HEK293 (cell line): ENCODE measurements at regions not wholly inside any gene's neighbourhood (a gene's known extent, or its start where the extent isn't known, plus 50 kb on each side); places are given as distances from the start of the nearest gene placed in this dataset.

ENCODE experiments used
- OVOL3 ChIP-seq: fragments of 450-650 bp; formaldehyde crosslinking; IDR thresholded peaks from 2 replicates; pipeline ENCODE4 v1.5.1; 2016; ENCODE audit warnings: missing biosample characterization, missing genetic modification characterization
- ZNF214 ChIP-seq: fragments of 450-650 bp; formaldehyde crosslinking; IDR thresholded peaks from 2 replicates; pipeline ENCODE4 v1.5.1; 2017; ENCODE audit warnings: missing biosample characterization, mild to moderate bottlenecking, missing genetic modification characterization, borderline replicate concordance
- TF ChIP-seq, protein P1 (sequence below): fragments of 450-650 bp; formaldehyde crosslinking; IDR thresholded peaks from 2 replicates; pipeline ENCODE4 v1.5.1; 2016; ENCODE audit warnings: missing biosample characterization, missing genetic modification characterization

GRCh38 chr9:74133921-74134320 lies 363.2 kb upstream of the RORB start:
- TF ChIP-seq OVOL3 (tag by site-specific recombination) (no peak), ZNF214 (tag by site-specific recombination) (no peak)
- TF ChIP-seq, protein P1, sequence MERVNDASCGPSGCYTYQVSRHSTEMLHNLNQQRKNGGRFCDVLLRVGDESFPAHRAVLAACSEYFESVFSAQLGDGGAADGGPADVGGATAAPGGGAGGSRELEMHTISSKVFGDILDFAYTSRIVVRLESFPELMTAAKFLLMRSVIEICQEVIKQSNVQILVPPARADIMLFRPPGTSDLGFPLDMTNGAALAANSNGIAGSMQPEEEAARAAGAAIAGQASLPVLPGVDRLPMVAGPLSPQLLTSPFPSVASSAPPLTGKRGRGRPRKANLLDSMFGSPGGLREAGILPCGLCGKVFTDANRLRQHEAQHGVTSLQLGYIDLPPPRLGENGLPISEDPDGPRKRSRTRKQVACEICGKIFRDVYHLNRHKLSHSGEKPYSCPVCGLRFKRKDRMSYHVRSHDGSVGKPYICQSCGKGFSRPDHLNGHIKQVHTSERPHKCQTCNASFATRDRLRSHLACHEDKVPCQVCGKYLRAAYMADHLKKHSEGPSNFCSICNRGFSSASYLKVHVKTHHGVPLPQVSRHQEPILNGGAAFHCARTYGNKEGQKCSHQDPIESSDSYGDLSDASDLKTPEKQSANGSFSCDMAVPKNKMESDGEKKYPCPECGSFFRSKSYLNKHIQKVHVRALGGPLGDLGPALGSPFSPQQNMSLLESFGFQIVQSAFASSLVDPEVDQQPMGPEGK (tag by site-specific recombination) = no peak
